DMS153 treated with DMSO at 0.1 percent for 48 hours (cell line): ENCODE measurements at regions not wholly inside any gene's neighbourhood (a gene's known extent, or its start where the extent isn't known, plus 50 kb on each side); places are given as distances from the start of the nearest gene placed in this dataset.

Source experiments
- DNase-seq: peaks from one replicate; lab custom pipeline; 2025; ENCODE audit not compliant: unreplicated experiment; lab: John Stamatoyannopoulos, UW

DNA sequence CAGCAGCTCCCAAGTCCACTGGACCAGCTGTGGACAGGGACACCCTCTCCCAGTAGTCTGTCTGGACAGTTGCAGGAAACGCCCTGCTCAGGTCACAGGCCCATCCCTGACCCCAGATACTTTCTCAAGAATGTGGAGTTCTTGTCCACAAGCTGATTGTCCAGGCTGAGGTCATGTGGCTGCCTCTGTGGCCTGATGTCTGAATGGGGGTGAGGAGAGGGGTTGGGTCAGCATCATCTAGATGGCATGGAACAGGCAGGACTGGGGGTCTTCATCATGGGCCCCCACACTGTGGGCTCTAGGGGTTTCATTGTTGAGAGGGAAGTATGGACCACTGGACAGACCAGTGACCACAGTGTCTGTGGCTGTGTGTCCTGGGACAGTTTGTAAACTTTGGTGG, 1015.0 kb downstream of the TBC1D22A start:
- no peak for DNase-seq

DNA sequence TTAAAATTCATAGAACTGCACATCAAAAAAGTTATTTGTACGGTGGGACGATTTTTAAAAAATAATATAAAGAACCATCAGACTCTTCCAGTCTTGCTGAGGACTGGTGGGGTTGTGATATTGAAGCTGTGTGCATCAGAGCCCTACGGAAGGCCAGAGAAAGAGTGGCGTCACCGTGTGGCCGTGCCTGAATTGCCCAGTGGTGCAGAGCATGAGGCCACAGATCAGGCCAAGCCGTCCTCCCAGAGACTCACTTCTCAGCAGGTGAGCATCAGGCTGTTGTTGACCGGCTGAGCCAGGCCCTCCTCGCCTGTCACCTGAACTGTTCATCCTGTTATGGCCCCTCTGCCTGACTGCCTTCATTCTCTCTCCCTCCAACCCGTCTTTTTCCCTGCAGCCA, 1013.9 kb downstream of the TBC1D22A start:
- DNase-seq, result no peak

DNA sequence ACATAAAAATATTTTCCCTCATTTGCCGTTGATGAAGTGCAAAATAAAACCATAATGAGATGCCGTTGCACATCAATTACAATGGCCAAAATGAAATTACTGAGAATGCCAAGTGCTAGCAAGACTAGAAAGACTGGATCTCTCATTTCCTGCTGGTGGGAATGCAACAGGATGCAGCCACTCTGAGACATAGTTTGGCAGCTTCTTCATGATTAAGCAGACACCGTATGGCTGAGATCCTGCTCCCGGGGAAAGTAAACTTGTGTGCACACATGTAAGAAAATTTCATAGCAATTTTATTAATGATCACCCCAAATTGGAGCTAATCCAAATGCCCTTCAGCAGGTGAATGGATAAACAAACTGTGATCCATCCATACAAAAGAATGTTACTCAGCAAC, 1013.2 kb downstream of the TBC1D22A start:
- no peak for DNase-seq

DNA sequence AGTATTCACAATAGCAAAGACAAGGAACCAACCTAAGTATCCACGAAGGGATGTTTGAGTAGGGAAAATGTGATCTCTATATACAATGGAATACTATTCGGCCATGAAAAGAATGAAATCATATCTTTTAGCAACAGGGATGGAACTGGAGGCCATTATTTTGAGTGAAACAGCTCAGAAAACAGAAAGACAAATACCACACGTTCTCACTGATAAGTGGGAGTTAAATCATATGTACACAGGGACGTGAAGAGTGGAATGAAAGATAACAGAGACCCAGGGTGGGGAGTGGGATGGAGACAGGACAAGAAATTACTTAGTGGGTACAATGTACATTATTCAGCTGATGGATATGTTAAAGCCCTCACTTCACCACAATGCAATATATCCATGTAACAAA, 1012.7 kb downstream of the TBC1D22A start:
- DNase-seq, result no peak

DNA sequence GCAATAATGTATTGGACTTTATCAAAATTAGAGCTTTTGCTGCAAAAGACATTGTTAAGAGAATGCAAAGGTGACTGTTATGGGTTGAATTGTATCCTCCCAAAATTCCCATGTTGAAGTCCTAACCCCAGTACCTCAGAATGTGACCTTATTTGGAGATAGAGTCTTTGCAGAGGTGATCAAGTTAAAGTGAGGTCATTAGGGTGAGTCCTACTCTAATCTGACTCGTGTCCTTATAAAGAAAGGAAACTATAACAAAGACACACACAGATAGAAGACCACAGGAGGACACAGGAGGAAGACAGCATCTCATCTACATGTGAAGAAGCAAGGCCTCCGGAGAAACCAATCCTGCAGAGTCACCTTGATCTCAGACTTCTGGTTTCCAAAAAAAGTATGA, 1011.2 kb downstream of the TBC1D22A start:
- no peak for DNase-seq

DNA sequence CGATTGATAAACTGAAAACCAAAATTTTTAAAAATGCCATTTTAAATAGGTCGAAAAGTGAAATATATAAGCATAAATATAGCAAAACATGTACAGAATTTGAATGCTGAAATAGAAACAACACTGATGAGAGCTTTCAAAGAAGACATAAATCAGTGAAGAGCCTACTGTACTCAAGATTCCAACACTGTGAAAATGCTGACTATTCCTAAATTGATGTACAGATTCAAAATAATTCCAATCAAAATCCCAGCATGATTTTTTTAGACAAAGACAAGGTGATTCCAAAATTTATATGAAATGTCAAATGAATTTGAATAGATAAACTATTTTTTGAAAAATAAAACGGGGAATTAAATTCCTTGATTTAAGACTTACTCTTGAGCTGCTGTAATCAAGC, 1010.4 kb downstream of the TBC1D22A start:
- no peak for DNase-seq

DNA sequence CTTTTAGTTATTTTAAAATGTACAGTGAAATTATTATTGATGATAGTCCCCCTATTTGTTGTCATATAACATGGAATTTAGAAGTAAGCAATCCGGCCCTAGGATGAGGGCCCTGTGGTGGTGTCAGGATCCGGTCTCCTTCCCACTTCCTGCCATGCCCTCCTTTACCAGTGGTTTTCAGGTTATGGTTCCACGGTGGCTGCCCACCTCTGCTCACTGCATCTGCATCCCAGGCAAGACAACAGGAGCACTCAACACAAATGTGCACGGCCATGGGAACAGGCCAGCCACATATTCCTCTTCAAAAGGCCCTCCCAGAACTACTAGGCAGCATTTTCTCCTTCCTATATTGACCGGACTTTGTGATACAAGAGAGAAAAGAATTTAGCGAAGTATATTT, 1007.2 kb downstream of the TBC1D22A start:
- no peak for DNase-seq

DNA sequence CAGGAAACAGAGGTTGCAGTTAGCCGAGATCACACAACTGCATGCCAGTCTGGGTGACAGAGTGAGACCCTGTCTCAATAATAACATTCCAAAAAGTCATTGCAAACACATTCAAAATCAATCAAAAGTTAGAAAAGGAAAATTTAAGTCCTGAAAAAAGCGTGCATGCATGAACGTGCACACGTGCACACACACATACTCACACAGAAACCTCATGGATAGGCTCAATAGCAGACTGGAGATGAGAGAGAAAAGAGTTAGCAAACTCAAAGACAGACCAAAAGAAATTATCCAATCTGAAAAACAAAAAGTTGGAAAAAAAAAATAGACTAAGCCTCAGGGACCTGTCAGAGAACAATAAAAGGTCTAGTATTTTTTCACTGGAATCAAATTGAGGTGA, 1005.6 kb downstream of the TBC1D22A start:
- no peak for DNase-seq

DNA sequence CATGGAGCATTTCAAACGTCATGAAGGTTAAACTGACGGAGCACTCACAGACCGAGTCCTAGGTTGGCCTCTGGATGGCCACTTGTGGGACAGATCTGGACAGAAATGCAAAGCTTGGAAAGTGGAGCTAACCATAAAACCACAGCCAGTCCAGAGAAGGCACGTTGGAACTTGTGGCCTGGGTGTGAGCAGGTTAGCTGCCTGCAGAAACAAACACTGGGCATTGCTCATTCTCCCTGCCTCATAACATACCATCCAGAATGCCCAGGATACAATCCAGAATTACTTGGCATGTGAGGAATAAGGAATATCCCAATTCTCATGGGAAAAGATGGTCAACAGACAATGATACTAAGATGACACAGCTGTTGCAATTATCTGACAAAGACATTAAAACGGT, 1005.0 kb downstream of the TBC1D22A start:
- no peak for DNase-seq

DNA sequence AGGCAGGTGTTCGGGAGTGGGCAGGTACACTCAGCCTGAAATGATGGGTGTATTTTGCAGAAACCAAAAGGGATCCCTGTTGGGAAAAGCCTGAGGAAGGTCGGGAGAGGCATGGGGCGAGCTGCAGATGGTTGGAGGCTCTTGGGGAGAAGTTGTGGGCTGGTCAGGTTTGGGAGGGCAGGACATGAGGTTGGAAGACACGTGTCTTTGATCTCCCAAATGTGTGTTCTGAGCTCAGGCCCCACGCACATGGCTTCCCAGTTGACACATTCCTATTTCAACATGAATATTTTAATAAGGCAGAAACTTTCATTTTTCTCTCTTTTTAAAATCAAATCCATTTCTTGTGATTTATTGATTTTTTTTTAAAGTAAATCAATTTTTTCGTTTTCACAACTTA, 1003.3 kb downstream of the TBC1D22A start:
- no peak for DNase-seq

DNA sequence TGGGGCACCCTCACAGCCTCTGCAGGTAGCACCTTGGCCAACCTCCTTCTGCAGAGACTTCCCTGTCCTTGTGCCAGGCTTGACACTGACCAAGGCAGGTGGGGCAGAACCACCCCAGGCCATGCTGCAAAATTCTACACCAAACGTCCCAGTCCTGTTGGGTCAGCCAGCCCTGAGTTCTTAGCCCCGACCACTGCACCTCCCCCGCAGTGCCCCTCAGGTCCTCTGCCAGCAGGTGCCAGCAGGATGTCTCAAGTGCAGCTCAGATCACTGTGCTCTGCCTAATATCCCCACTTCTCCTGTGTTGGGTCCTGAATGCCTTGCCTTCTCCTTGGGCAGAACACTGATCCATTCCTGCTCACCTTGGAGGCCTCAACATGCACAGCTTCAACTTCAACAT, 999.7 kb downstream of the TBC1D22A start:
- no peak for DNase-seq

DNA sequence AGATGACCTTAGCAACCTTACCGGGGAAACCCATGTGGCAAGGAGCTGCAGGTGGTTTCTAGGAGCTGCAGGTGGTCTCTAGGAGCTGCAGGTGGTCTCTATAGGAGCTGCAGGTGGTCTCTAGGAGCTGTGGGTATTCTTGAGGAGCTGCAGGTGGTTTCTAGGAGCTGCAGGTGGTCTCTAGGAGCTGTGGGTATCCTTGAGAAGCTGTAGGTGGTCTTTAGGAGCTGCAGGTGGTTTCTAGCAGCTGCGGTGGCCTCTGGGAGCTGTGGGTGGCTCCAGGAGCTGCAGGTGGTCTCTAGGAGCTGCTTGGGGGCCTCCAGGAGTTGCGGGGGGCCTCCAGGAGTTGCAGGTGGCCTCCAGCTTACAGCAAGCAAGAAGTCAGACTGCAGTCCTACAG, 997.5 kb downstream of the TBC1D22A start:
- no peak for DNase-seq

DNA sequence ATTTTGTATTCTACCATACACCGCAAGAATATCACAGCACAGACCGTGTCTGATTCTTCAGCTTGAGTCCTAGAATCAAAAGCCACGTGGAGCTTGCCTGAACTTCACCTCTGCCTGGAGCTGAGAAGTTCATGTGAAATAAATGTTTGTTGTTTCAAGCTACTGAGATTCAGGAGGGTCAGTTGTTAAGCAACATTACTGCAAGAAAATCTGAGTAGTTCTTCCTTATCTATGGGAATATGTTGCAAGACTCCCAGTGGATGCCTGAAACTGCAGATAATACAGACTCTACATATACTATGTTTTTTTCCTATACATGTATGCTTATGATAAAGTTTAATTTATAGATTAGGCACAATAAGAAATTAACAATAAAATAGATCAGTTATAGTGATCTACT, 995.3 kb downstream of the TBC1D22A start:
- DNase-seq, result no peak

DNA sequence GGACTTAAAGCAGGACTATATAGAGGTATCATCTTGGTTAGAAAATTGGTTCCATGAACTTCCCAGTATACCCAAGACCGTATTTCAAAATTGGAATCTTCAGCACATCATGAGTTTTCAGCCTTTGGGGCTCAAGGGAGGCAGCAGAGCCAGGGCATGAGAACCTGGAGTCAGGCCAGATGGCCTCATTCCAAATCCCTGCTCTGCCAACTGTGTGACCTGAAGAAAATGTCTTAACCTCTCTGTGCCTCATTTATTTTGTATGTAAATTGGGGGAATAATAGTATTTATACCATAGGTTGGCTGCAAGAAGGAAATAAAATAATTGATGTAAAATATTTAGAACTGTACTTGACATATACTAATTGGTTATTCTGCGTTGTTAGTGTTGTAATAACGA, 987.6 kb downstream of the TBC1D22A start:
- DNase-seq, result no peak

DNA sequence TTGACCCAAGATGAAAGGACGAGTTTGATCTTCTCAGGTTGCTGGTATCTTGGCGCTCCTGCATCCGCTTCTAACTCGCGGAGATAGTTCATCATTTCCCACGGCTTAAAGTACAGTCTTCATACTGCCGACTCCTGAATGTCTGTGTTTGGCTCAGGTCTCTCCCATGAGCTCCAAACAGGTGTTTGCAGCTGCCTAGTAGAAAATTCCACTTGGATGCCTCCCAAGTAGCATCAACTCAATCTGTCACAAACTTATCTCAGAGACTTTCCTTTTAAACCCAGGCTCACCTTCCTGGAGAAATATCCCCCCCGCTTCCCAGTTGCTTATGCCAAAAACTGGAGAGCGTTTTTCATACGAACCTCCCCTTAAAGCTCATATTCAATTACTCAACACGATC, 986.5 kb downstream of the TBC1D22A start:
- no peak for DNase-seq

DNA sequence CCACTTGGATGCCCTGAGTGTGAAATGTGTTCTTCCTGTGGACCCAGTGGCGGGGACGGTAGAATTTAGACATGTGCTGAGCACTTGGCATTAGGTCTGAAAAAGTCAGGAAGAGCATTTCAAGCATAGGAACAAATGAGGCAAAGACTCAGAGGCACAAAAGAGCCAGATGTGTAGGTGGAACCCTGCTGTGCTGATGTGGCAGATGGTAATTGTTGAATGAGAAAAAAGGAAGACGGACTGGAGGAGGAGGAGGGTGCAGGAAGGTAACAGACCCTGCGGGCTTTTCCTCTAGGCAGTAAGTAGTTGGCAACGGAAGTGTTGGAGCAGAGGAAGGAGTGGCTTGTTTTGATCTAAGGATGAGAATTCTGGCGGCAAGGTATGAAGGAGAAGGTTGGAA, 985.8 kb downstream of the TBC1D22A start:
- no peak for DNase-seq

DNA sequence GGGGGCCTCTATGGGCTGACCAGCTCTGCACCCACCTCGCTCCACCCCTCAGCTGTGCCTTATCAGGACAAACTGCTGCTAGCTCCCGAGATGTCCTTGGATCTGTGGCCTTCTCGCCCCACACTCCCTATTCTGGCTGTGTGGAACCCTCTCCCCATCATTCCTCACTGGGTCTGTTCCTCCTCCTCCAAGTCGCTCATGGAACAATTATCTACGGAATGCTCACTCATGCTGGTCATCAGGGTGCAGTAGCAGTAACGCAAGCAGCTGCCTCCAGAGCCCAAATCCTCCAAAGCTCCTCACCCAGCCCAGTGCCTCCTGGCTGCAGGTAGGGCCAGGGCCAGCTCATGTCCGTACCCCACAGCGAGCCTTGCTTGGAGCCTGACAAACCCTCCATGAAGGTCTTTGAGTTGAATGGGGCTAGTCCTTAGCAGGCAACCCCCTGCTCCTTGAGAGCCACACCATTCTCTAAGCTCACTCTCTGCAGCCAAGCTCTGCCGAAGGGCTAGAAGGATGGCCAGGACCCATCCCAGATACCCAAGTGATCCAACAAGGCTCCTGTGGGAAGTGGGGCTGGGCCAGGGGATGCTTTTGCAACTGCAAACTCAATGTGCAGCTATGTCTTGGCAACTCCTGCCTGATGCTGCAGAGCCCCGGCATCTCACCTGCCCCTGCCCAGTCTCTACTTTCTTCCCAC, 977.8 kb downstream of the TBC1D22A start:
- DNase-seq, result no peak

DNA sequence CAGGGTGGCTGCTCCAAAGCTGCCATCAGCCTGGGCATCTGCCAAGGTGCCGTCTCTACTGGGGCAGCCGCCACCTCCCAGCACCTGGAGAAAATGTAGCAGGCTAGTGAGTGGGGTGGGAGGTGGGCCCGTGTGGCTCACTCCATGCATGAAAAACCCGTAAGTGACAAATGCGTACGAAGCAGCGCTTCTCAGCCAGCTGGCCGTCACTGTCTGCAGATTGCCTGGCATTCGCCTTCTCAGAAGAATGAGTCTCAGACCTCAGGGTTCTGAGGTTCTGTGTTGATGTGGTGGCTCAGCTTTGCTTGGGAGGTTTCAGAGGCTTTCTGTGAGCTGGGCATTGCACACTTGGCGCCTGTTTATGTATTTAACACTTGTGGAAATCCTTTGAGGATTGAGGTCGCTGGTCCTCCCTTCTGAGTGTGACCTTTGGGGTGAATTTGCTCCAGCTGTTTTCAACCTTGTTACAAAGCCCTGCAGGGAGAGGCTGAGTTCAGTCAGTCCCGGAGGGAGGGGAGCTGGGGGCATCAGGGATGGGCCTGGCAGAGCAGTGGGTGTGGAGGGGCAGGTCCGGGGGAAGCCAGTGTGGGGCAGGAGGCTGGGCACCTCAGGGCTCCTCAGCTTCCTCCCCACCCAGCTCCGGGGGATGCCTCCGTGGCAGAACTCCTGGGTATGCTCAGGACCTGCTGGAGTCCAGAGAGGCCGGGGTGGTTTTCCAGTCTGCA, 977.0 kb downstream of the TBC1D22A start:
- no peak for DNase-seq

DNA sequence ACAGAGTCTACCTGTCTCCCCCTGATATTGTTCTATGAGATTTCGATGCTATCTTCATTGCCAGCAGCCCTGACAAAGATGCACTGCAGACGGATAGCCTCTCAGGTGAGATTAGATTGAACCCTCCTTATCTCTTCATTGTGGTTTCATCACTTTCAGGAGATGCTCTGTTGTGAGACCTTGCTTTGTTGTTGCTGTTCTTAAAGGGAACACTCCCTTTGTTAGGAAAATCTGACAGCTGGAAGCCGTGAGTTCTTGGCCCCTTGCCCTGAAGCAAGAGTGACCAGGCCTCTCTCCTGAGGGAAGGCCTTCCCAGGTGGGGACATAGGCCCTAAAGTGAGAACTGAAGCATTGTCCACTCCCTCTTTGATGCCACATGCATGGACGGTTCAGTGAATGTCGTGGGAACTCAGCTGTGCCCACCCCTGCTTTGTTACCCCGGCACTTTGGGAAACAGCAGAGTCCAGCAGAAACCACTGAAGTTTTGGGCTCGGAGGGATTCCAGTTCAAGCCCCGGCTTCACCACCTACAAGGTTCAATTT, 976.1 kb downstream of the TBC1D22A start:
- DNase-seq, result no peak

DNA sequence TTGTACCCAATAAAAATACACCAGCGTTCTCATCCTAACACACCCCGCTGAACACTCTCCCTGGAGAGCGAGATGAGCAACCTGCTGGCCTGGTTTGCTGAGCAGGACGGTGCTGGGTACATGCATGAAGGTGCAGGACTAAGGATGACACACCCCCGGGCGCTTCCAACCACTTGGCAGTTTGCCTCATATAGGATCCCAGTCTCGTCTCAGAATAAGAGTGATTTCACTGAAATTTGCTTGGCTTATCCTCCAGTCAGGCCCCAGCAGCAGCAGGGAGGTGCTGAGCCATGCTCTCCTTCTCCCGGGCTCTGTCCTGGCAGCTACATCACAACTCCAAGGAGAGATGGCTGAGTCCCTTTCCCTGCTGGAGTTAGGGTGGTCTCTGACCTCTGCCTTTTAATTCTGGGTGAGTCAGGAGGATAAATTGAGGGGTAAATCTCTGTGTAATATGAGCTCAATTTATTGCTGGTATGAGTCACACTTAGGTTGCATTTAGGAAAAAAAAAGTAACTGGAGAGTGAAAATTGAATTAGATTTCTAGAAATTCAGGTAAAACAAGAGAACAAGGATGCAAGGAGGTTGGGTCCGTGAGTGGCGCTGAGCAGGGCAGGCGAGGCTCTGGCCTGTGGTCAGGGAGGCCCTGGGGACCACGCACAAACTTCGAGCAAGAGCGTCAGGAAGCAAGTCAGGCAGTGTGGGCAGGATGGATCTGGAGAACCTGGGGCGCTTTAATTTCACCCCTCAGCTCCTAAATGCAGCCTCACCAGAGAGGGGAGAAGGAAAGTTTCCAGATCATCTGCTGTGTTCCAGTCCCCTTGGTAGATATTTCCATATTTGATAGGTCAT, 974.0 kb downstream of the TBC1D22A start:
- no peak for DNase-seq

DNA sequence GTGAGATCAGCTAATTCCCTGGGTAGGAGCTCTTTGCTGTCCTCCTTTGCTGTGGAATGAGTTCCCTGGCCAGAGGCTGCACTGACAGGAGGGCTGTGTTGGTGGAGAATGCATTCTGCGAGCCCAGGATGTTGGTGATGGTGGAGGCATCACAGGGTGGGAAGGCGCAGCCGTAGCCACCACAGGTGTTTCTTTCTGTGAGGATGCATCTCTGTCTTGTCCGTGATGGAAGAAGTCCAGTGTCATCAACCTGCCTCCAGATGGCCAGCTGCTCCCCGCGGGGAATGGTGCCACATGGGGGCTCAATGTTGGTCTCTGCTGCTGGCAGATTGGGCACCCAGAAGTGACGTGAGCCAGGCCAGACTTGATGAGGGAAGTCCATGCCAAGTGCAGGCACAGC, 972.1 kb downstream of the TBC1D22A start:
- no peak for DNase-seq

DNA sequence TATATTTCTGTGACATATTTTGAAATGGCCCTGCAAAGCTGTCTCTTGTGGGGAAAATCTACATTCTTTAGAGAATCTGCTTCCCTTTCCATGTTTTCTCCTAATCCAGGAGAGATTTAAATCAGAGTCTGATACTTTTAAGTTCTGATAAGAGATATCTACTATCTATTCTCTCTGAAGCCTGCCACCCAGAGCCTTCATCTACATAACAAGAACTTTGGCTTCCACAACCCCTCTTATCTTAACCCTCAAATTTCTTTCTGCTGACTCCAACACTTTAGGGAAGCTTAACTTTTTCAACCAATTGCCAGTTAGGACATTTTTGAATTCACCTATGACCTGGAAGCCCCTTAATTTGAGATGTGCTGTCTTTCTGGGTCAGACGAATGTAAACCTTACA, 965.2 kb downstream of the TBC1D22A start:
- DNase-seq, result no peak
